ENCODE measurements at regions not wholly inside any gene's neighbourhood (a gene's known extent, or its start where the extent isn't known, plus 50 kb on each side); places are given as distances from the start of the nearest gene placed in this dataset.
"Not testable (repeated sequence)": the region's sequence is repeated elsewhere in the genome, so short reads cannot be mapped to it uniquely, and the experiment has no call there.

DNA sequence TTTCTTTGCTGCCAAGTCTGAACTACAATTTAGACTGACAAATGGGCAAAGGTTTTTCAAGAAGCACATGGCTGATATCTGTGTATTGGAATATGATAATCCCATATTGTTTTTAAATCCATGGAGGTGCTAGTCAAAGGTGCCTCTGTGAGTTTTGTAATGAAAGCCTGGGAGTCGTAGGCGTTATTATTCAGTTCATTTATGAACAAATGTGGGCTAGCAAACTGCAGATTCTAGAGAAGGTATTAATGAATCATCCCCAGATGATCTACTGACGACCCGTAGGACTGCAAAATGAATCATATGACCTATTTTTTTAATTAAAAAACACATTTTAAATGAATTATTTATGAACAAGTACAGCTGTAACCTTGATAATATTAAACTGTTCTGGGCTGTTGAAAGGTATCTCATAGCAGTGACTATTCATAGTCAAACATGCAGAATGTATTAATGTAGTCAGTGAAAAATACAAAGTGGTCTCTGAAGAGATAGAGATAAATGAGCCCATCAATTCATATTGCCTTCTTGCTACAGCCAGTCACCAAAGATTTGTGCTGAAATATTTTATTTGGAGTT lies 1317.8 kb upstream of the MAP3K7 start:
- whole genome bisulfite sequencing, 2 experiments, result 95 to 100% methylated on average over 2 to 4 of the region's 4 CpGs
- Histone ChIP-seq H3K4me1 (ENCODE audit: control insufficient read depth, insufficient read depth, low read length) (no peaks in the 10 kb centered on the region), H3K4me3 (ENCODE audit: insufficient read depth, low read depth, low read length) (no peak overlapping the region), H3K9me3 (ENCODE audit: control insufficient read depth, low read length) (no peaks in the 10 kb centered on the region), H3K27me3 (ENCODE audit: control insufficient read depth, insufficient read depth, low read length, poor library complexity, severe bottlenecking) (no peaks in the 10 kb centered on the region), H3K27ac (ENCODE audit: insufficient read depth, low read depth, low read length, poor library complexity, severe bottlenecking) (no peak overlapping the region), H3K36me3 (ENCODE audit: control insufficient read depth, insufficient read depth, low read length) (no peaks in the 10 kb centered on the region)

DNA sequence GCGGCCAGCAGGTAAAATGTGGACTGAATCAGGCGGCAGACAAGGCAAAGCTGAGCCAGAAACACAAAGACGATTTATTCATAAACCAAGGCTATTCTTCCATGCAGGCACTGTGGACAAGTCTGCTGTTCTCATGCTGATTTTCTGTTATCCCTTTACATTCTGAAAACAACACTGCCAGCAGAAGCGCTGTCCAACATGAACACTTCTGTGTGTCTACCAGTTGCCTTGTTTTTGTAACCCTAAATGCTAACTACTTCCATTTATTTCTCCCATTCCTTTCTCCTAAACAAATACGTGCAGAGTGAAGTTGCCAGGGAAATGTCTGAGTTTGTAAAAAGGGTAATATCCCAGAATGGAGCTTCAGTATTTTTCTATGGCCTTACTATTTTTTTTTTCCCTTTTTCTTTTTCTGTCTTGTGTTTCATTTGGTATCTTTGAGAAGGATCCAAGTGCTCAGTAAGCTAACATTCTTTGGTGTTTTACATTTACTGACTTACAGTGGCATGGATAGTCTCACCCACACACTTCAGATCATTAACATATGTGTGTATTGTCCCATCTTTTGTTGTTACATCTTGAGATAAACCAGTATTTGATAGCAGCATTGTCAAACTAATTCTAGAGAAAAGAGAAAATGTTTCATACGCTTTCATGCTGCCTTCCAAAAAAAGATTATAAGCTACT lies 1308.9 kb upstream of the MAP3K7 start:
- H3K36me3 ChIP-seq (ENCODE audit: control insufficient read depth, insufficient read depth, low read length), result no peaks in the 10 kb centered on the region
- H3K27me3 ChIP-seq (ENCODE audit: control insufficient read depth, insufficient read depth, low read length, poor library complexity, severe bottlenecking), result no peaks in the 10 kb centered on the region
- 95% methylated on average over 5 of the region's 6 CpGs for WGBS, 2 experiments
- no peak overlapping the region for H3K27ac ChIP-seq (ENCODE audit: insufficient read depth, low read depth, low read length, poor library complexity, severe bottlenecking)
- no peaks in the 10 kb centered on the region for H3K4me1 ChIP-seq (ENCODE audit: control insufficient read depth, insufficient read depth, low read length)
- no peak overlapping the region for H3K4me3 ChIP-seq (ENCODE audit: insufficient read depth, low read depth, low read length)
- no peaks in the 10 kb centered on the region for H3K9me3 ChIP-seq (ENCODE audit: control insufficient read depth, low read length)

DNA sequence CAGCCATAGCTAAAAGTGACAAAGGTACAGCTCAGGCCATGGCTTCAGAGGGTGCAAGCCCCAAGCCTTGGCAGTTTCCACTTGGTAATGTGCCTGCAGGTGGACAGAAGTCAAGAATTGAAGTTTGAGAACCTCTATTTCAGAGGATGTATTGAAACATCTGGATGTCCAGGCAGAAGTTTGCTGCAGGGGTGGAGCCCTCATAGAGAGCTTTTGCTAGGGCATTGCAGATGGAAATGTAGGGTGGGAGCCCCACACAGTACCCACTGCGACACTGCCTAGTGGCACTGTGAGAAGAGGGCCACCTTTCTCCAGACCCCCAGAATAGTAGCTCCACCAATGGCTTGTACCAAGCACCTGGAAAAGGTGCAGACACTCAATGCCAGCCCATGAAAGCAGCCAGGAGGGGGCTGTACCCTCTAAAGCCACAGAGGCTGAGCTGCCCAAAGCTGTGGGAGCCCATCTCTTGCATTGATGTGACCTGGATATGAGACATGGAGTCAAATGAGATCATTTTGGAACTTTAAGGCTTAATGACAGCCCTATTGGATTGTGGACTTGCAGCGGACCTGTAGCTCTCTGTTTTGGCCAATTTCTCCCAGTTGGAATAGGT lies 1299.4 kb upstream of the MAP3K7 start:
- Histone ChIP-seq H3K27me3 (ENCODE audit: control insufficient read depth, insufficient read depth, low read length, poor library complexity, severe bottlenecking) (no peaks in the 10 kb centered on the region), H3K36me3 (ENCODE audit: control insufficient read depth, insufficient read depth, low read length) (no peaks in the 10 kb centered on the region), H3K9me3 (ENCODE audit: control insufficient read depth, low read length) (no peaks in the 10 kb centered on the region), H3K27ac (ENCODE audit: insufficient read depth, low read depth, low read length, poor library complexity, severe bottlenecking) (no peak overlapping the region), H3K4me1 (ENCODE audit: control insufficient read depth, insufficient read depth, low read length) (no peaks in the 10 kb centered on the region), H3K4me3 (ENCODE audit: insufficient read depth, low read depth, low read length) (no peak overlapping the region)
- WGBS, 2 experiments, result 91 to 96% methylated on average over 1 to 2 of the region's 2 CpGs

- WGBS, 2 experiments, result 93 to 96% methylated on average over 15 to 16 of the region's 16 CpGs
- not testable (repeated sequence) for H3K9me3 ChIP-seq (ENCODE audit: control insufficient read depth, low read length); H3K36me3 ChIP-seq (ENCODE audit: control insufficient read depth, insufficient read depth, low read length); H3K4me1 ChIP-seq (ENCODE audit: control insufficient read depth, insufficient read depth, low read length); H3K27ac ChIP-seq (ENCODE audit: insufficient read depth, low read depth, low read length, poor library complexity, severe bottlenecking); H3K27me3 ChIP-seq (ENCODE audit: control insufficient read depth, insufficient read depth, low read length, poor library complexity, severe bottlenecking); H3K4me3 ChIP-seq (ENCODE audit: insufficient read depth, low read depth, low read length)
Measured at GRCh38 chr6:91881791-91882190, 1294.9 kb upstream of the MAP3K7 start.

DNA sequence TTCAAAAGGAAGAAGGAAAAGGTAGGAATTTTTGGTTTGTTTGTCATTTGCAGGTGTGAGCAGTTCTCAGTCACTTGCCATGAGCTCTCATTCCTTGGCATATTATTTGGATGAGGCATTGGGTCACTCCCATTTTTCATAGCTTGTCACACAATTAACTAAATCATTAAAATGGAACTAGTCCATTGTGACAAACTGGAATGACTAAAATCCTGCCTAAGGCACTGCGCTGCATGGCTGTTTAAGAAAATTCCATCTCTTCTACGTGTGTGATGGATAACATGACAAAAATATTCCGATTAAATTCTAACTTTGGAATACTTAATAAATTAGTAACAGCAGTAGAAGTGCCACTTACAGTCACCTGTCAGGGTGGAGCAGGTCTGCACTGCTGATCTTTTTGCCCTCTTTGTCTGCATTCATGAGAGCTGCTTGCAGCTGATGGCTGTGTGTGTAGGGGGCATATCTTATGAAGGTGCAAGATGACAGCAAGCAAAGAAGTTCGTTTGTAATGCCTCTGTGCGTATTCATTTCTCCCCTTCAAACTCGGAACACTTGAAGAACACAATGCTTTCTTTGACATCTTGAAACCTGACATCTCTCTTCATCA lies 1292.6 kb upstream of the MAP3K7 start:
- Histone ChIP-seq H3K27me3 (ENCODE audit: control insufficient read depth, insufficient read depth, low read length, poor library complexity, severe bottlenecking) (no peaks in the 10 kb centered on the region), H3K4me3 (ENCODE audit: insufficient read depth, low read depth, low read length) (no peak overlapping the region), H3K27ac (ENCODE audit: insufficient read depth, low read depth, low read length, poor library complexity, severe bottlenecking) (no peak overlapping the region), H3K4me1 (ENCODE audit: control insufficient read depth, insufficient read depth, low read length) (no peaks in the 10 kb centered on the region), H3K9me3 (ENCODE audit: control insufficient read depth, low read length) (no peaks in the 10 kb centered on the region), H3K36me3 (ENCODE audit: control insufficient read depth, insufficient read depth, low read length) (no peaks in the 10 kb centered on the region)
- 92 to 93% methylated on average over 6 of the region's 6 CpGs for WGBS, 2 experiments

DNA sequence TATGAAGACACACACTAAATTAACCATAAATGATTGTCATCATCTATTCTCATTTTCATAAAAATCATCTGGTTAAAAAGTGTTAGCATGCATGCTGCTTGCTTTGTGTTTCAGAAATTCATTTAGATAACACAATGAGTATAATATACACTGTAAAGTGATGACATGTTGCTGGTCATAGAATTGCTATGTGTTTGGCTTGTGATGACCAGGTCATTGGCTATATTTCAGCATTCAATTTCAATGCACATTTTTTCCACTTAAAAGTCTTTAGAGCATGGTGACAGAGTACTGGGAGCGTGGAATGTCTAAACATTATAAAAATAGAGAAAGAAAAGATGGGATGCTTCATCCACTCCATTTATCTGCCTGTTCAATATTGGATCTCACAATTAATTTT lies 1291.1 kb upstream of the MAP3K7 start:
- WGBS, 2 experiments, result 86% methylated on average over 1 of the region's 1 CpG; no CpG with 5 or more reads in 1 of the 2 experiments
- H3K27me3 ChIP-seq (ENCODE audit: control insufficient read depth, insufficient read depth, low read length, poor library complexity, severe bottlenecking), result no peaks in the 10 kb centered on the region
- no peaks in the 10 kb centered on the region for H3K4me1 ChIP-seq (ENCODE audit: control insufficient read depth, insufficient read depth, low read length)
- no peak overlapping the region for H3K27ac ChIP-seq (ENCODE audit: insufficient read depth, low read depth, low read length, poor library complexity, severe bottlenecking)
- H3K4me3 ChIP-seq (ENCODE audit: insufficient read depth, low read depth, low read length), result no peak overlapping the region
- H3K36me3 ChIP-seq (ENCODE audit: control insufficient read depth, insufficient read depth, low read length), result no peaks in the 10 kb centered on the region
- no peaks in the 10 kb centered on the region for H3K9me3 ChIP-seq (ENCODE audit: control insufficient read depth, low read length)

DNA sequence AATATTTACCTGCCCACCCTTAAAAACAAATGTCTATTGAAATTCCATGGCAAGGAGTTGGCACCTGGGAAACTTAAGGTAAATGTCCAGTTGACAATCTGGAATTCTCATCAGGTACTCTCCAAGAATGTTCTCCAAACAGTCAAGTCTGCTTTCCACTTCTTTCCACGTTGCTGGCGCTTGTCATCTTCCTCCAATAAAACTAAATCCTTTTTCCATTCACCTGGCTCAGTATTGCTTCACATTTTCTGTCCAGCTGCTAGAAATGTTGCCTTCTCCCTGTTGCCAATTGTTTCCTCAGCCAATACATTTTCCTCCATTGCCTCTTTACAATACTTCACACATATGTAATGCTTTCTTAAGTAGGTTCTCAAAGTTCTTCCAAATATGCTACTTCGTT lies 1288.1 kb upstream of the MAP3K7 start:
- Histone ChIP-seq H3K9me3 (ENCODE audit: control insufficient read depth, low read length) (no peaks in the 10 kb centered on the region), H3K27ac (ENCODE audit: insufficient read depth, low read depth, low read length, poor library complexity, severe bottlenecking) (no peak overlapping the region), H3K27me3 (ENCODE audit: control insufficient read depth, insufficient read depth, low read length, poor library complexity, severe bottlenecking) (no peaks in the 10 kb centered on the region), H3K4me1 (ENCODE audit: control insufficient read depth, insufficient read depth, low read length) (no peaks in the 10 kb centered on the region), H3K4me3 (ENCODE audit: insufficient read depth, low read depth, low read length) (no peak overlapping the region), H3K36me3 (ENCODE audit: control insufficient read depth, insufficient read depth, low read length) (no peaks in the 10 kb centered on the region)
- WGBS, 2 experiments, result 91 to 94% methylated on average over 3 of the region's 3 CpGs

DNA sequence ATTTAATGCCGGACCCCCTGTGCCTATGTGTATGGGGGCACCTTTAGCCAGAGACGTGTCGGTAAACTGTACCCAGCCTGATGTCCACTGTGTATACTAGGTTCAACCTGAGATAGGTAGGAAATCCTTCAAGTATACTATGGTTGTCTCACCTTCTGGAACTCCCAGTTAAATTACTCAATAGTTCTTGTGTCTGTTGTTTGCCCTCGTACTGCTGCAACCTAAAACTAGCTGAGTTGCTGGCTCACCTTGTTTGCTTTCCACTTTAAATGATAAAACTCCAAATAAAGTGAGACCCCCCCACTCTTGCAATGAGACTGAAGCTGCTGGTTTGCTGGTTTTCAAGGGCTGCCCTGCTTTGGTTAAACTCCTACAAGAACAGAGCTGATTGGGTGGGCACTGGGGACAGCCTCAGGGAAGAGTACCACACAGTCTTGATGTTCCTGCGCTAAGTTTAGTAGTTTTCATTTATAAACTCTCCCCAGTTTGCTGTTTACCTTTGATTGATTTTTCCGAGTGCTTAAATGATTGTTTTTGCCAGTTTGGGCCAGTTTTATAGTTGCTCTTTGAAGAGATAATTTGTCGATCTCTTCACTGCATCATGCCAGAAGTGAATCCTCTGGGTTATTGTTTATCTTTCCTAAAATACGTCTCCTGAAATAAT lies 1281.8 kb upstream of the MAP3K7 start:
- H3K4me3 ChIP-seq (ENCODE audit: insufficient read depth, low read depth, low read length), result no peak overlapping the region
- H3K27ac ChIP-seq (ENCODE audit: insufficient read depth, low read depth, low read length, poor library complexity, severe bottlenecking), result no peak overlapping the region
- H3K36me3 ChIP-seq (ENCODE audit: control insufficient read depth, insufficient read depth, low read length), result no peaks in the 10 kb centered on the region
- H3K27me3 ChIP-seq (ENCODE audit: control insufficient read depth, insufficient read depth, low read length, poor library complexity, severe bottlenecking), result no peaks in the 10 kb centered on the region
- 89 to 93% methylated on average over 7 of the region's 8 CpGs for WGBS, 2 experiments
- H3K4me1 ChIP-seq (ENCODE audit: control insufficient read depth, insufficient read depth, low read length), result no peaks in the 10 kb centered on the region
- H3K9me3 ChIP-seq (ENCODE audit: control insufficient read depth, low read length), result no peaks in the 10 kb centered on the region

DNA sequence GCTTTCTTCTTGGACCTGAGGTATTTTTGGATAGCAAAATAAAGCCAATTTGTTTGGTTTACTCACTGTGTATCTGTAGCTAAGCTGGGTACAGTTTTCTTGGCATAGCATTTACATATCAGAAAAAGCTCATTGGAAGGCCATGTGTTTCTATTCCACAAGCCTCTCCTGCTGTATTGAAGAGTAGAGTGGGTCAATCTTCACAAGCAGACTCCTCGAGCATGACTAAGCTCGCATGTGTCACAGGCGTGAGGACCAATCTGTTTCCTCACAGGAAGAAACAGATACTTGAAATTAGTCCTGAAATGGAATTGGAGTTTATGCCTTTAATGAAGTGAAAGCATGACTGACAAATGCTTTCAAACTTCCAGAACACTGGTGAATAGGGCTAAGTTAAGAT lies 1279.0 kb upstream of the MAP3K7 start:
- peaks cover 3% of the 10 kb centered on the region for H3K4me1 ChIP-seq (ENCODE audit: control insufficient read depth, insufficient read depth, low read length)
- WGBS, 2 experiments, result 98% methylated on average over 3 of the region's 3 CpGs
- H3K36me3 ChIP-seq (ENCODE audit: control insufficient read depth, insufficient read depth, low read length), result no peaks in the 10 kb centered on the region

DNA sequence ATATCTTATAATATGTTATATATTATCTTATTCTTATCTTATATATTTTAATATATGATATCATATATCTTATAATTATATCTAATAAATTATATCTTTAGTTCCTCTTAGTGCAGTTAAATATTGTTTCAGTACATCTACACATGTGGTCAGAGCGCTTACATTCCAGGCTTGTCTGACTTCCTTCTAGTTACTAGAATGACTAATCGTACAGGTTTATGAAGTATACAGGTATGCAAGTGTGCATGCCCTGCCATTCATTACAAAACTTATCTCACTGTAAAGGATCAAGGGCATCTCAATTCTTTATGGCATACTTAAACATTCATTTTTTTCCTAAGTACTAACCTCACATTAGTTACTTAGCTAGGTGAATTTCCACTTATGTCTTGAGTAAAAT lies 1278.0 kb upstream of the MAP3K7 start:
- peaks cover 3% of the 10 kb centered on the region for H3K4me1 ChIP-seq (ENCODE audit: control insufficient read depth, insufficient read depth, low read length)
- no peak overlapping the region for H3K4me3 ChIP-seq (ENCODE audit: insufficient read depth, low read depth, low read length)
- no peaks in the 10 kb centered on the region for H3K9me3 ChIP-seq (ENCODE audit: control insufficient read depth, low read length)
- no peak overlapping the region for H3K27ac ChIP-seq (ENCODE audit: insufficient read depth, low read depth, low read length, poor library complexity, severe bottlenecking)
- no peaks in the 10 kb centered on the region for H3K27me3 ChIP-seq (ENCODE audit: control insufficient read depth, insufficient read depth, low read length, poor library complexity, severe bottlenecking)
- no peaks in the 10 kb centered on the region for H3K36me3 ChIP-seq (ENCODE audit: control insufficient read depth, insufficient read depth, low read length)
- WGBS, 2 experiments, result 100% methylated on average over 2 of the region's 2 CpGs

More for the DNA sequence above, 1279.0 kb upstream of the MAP3K7 start:
- no peaks in the 10 kb centered on the region for H3K9me3 ChIP-seq (ENCODE audit: control insufficient read depth, low read length)
- H3K4me3 ChIP-seq (ENCODE audit: insufficient read depth, low read depth, low read length), result no peak overlapping the region
- H3K27ac ChIP-seq (ENCODE audit: insufficient read depth, low read depth, low read length, poor library complexity, severe bottlenecking), result no peak overlapping the region
- no peaks in the 10 kb centered on the region for H3K27me3 ChIP-seq (ENCODE audit: control insufficient read depth, insufficient read depth, low read length, poor library complexity, severe bottlenecking)

All from ectodermal cell (in vitro differentiated cells).